ENCODE measurements at regions not wholly inside any gene's neighbourhood (a gene's known extent, or its start where the extent isn't known, plus 50 kb on each side); places are given as distances from the start of the nearest gene placed in this dataset.

DNA sequence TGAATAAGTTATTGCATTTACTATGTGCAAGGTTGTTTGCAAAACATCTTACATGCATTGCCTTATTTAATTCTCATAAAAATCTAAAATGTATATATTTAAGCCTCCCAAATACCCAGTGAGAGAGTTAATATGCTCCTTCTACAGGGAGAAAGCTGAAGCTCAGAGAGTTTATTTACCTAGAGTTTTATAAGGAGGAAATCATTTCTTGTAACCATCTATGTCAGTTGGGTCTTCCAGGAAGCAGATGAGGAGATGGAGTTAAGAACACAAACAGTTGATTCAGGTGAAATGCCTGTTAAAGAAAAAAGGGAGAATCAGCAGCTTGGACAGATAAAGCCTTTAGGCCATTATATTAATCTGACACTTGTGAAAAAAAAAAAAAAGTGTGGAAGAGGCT, 62.6 kb upstream of the DHX40 start:
- TF ChIP-seq, protein P1, sequence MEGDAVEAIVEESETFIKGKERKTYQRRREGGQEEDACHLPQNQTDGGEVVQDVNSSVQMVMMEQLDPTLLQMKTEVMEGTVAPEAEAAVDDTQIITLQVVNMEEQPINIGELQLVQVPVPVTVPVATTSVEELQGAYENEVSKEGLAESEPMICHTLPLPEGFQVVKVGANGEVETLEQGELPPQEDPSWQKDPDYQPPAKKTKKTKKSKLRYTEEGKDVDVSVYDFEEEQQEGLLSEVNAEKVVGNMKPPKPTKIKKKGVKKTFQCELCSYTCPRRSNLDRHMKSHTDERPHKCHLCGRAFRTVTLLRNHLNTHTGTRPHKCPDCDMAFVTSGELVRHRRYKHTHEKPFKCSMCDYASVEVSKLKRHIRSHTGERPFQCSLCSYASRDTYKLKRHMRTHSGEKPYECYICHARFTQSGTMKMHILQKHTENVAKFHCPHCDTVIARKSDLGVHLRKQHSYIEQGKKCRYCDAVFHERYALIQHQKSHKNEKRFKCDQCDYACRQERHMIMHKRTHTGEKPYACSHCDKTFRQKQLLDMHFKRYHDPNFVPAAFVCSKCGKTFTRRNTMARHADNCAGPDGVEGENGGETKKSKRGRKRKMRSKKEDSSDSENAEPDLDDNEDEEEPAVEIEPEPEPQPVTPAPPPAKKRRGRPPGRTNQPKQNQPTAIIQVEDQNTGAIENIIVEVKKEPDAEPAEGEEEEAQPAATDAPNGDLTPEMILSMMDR (IDR thresholded peaks at IDR 0.05; ENCODE audit: low read depth, low read length, missing control alignments) = no peak
- no peak for DNase-seq (ENCODE audit: extremely low read depth, low read depth)
- no peak overlapping the region for H3K4me3 ChIP-seq (replicated peaks; ENCODE audit: low read depth, low read length)

DNA sequence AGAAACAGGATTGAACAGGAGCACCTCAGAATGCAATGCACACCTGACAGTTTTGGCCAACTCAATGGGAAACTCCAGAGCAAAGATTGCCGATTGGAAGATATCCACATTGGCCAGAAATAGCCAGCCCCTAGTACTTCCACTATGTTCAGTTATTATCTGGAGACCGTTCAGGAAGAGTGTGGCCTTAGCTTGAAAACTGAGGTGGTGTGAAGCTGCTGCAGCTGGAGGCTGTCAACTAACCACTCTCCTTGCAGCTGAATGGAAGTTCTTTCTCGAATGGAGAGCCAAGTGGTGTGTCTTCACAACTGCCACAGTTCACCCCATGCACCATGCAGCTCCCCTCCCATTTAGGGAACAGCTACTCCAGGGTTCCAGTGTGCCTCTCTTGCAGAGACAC, 61.9 kb upstream of the DHX40 start:
- TF ChIP-seq, protein P1 (IDR thresholded peaks at IDR 0.05; ENCODE audit: low read depth, low read length, missing control alignments) = no peak
- H3K4me3 ChIP-seq (replicated peaks; ENCODE audit: low read depth, low read length) = no peak overlapping the region
- no peak for DNase-seq (ENCODE audit: extremely low read depth, low read depth)

DNA sequence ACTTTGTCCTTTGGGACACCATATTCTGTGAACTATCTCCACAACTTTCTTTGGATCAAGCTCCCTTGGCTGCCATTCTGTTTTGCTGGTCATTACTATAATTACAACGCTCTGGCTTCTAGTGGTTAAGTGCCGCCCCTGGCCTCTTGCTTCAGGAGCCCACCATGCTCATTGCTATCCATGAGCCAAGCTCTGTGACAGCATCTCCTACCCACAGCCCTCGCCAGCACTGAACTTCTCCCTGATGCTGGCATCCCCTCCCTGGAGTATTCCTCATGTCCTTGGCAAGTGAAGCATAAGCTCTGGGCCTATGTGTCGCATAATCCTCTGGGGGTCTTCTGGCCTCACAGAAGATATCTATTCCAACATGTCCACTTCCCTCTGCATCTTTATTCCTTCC, 60.6 kb upstream of the DHX40 start:
- no peak overlapping the region for H3K4me3 ChIP-seq (replicated peaks; ENCODE audit: low read depth, low read length)
- TF ChIP-seq, protein P1 (IDR thresholded peaks at IDR 0.05; ENCODE audit: low read depth, low read length, missing control alignments) = no peak
- no peak for DNase-seq (ENCODE audit: extremely low read depth, low read depth)

DNA sequence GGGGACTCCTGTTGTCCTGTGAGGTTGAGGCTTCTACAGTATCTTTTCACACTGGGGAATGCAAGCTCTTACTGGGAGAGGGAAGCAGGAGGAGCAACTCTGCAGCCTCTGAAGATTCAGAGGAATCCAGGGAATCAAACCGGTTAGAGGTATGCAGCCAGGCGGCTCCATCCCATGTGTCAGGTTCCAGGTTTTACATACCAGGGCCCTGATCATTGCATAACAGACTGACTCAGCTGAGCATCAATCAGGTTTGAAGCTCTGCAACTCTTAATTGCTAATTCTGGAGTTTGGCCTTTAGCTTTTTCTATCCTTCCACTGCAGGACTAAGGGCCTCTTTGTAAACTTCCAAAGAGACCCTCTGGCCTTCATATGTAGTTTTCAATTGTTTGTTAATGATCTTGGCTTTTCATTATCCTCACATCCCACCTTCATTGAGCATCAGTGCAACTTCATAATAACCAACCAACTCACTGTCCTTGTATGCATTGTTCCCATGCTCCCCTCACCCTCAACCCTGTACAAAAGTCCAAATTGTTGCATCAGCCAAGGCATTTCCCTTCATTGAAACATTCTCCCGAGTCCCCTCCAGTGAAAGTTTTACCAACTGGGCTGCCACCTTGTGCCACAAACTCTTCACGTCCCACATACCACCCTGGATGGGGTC, 59.7 kb upstream of the DHX40 start:
- TF ChIP-seq, protein P1 (IDR thresholded peaks at IDR 0.05; ENCODE audit: low read depth, low read length, missing control alignments) = no peak
- no peak for DNase-seq (ENCODE audit: extremely low read depth, low read depth)
- no peak overlapping the region for H3K4me3 ChIP-seq (replicated peaks; ENCODE audit: low read depth, low read length)

DNA sequence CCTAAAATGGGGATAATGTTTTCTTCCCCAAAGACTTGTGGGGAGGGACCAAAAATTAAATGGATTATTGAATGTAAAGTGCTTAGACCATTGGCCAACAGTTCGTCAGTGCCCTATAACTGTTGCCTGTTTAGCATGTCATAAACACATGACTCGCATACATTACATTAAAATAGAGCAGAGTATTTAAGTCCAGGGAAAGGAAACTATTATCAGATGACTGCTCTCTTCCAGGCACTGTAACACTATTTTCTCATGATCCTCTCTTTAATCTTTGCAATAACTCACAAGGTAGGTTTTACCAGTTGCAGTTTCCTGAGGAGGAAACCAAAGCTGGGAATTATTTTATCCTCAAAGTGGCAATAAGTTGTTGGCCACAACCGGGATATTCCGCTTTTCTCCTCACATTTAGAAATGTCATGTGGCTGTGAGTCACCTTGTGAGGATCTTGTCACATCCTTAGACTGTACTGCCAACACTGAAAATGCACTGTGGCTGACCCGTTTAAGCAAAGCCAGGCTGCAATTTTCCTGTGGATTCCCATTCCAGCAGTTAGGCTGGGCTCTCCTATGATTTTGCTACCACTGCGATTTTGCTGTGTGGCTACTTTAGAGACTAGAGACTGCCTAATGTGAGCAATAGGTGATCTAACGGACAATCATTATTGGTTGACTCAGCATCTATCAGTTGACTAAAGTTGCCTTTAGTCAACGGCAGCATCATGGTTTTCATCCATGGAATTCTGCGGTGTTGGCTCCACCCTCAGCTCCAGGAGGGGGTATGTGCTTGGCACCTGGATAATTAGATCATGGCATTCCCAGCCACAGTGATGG, 58.3 kb upstream of the DHX40 start:
- DNase-seq (ENCODE audit: extremely low read depth, low read depth) = no peak
- H3K4me3 ChIP-seq (replicated peaks; ENCODE audit: low read depth, low read length) = no peak overlapping the region
- TF ChIP-seq, protein P1 (IDR thresholded peaks at IDR 0.05; ENCODE audit: low read depth, low read length, missing control alignments) = no peak

DNA sequence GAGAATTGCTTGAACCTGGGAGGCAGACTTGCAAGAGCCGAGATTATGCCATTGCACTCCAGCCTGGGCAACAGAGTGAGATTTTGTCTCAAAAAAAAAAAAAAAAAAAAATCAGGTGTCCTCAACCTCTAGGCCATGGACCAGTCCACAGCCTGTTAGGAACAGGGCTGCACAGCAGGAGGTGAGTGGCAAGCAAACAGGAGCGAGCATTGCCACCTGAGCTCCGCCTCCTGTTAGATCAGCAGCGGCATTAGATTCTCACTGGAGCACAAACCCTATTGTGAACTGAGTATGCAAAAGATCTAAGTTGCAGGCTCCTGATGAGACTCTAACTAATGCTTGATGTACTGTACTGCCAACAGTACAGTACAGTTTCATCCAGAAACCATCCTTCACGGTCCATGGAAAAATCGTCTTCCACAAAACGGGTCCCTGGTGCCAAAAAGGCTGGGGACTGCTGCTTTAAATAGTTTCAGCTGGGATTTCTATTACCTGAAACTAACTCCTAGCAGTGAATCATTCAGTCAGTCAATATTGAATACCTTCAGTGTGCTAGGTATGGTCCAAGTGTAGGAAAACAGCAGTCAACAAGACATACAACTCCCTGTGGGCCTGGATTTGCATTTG, 56.3 kb upstream of the DHX40 start:
- H3K4me3 ChIP-seq (replicated peaks; ENCODE audit: low read depth, low read length) = no peak overlapping the region
- TF ChIP-seq, protein P1 (IDR thresholded peaks at IDR 0.05; ENCODE audit: low read depth, low read length, missing control alignments) = no peak
- no peak for DNase-seq (ENCODE audit: extremely low read depth, low read depth)

All from HFF-Myc (cell line).